ENCODE measurements at regions not wholly inside any gene's neighbourhood (a gene's known extent, or its start where the extent isn't known, plus 50 kb on each side); places are given as distances from the start of the nearest gene placed in this dataset.
"Not testable (repeated sequence)": the region's sequence is repeated elsewhere in the genome, so short reads cannot be mapped to it uniquely, and the experiment has no call there.

DNA sequence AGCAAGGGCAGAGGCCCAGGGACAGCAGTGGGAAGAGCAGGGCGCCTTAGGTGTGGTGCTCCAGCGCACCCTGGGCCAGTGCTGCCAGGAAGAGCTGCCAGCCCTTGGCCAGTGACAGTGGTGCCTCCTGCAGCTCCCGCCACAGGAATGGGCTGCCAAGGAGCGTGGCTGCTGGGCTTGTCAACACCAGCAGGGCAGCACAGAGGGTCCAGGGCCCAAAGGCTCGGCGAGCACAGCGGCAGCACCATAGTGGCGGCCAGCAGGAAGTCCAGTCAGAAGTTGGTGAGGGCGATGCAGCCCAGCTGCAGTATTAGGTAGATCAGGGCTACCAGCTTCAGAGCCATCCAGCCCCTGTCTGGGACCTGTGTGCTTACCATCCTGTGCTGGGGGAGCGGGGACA is 86.1 kb downstream of the LIMS4 start:
- not testable (repeated sequence) for TF ChIP-seq CTCF, POLR2A (IDR thresholded peaks at IDR 0.05)
